ENCODE measurements at regions not wholly inside any gene's neighbourhood (a gene's known extent, or its start where the extent isn't known, plus 50 kb on each side); places are given as distances from the start of the nearest gene placed in this dataset.
A peak's percentile ranks its signal among the peaks of the same experiment; 100 is the strongest.

DNA sequence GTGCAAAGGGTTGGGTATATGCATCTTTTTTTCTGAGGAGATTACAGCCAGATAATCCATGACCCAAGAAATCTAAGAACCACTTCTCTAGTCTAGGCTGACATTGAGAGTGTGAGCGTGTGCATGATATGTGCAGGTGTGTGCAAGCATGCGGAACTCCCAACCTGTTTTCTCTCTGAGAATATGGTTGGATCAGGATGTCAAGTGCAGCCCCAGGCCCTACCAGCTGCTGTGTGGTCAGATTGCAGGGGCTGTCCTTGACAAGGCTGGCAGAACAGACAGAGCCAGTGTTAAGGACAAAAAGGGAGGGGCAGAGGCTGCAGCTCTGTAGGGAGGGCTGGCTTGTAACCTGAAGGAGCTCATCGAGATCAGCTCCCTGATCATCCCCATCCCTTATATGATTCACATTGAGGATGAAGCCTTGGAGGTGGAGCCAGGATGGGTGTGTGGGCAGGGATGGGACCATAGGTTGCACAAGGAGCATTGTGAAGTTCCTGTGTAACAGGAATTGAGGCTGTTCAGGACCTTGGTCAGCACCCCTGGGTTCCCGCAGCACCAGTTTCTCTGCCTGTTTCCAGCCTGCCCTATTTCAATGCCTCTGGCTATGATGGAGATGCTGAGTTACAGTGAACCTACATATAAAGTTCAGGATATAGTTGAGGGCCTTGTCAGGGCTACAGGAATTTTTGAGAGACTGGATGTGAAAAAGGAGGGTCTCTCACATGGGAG is 52.6 kb upstream of the ARAP3 start (continued):
- TF ChIP-seq, protein P1, sequence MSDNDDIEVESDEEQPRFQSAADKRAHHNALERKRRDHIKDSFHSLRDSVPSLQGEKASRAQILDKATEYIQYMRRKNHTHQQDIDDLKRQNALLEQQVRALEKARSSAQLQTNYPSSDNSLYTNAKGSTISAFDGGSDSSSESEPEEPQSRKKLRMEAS (IDR thresholded peaks at IDR 0.05), result no peak
- TF ChIP-seq HDAC2 (CRISPR knock-in tag; IDR thresholded peaks at IDR 0.05) (0 out of 2 replicates have a peak, but pooled peaks have one; percentile 19), SRSF1 (optimal IDR thresholded peaks at IDR 0.05; ENCODE audit: low read depth, low read length) (no peak), ZSCAN20 (CRISPR knock-in tag; IDR thresholded peaks at IDR 0.05; ENCODE audit: borderline replicate concordance) (no peak), MED13 (CRISPR knock-in tag; IDR thresholded peaks at IDR 0.05) (no peak), RBM39 (IDR thresholded peaks at IDR 0.05; ENCODE audit: low read depth, low read length, poor library complexity, severe bottlenecking) (no peak), NFIB (CRISPR knock-in tag; IDR thresholded peaks at IDR 0.05; ENCODE audit: borderline replicate concordance) (no peak), KDM4B (CRISPR knock-in tag; IDR thresholded peaks at IDR 0.05) (no peak), PITX1 (CRISPR knock-in tag; IDR thresholded peaks at IDR 0.05) (no peak), TAF1 (CRISPR knock-in tag; IDR thresholded peaks at IDR 0.05) (no peak), SAP130 (CRISPR knock-in tag; IDR thresholded peaks at IDR 0.05; ENCODE audit: low read depth) (no peak), SETDB1 (CRISPR knock-in tag; IDR thresholded peaks at IDR 0.05; ENCODE audit: borderline replicate concordance) (no peak), XBP1 (CRISPR knock-in tag; IDR thresholded peaks at IDR 0.05) (peak; percentile 52; the same call in 1 of the 2 replicates), KAT7 (CRISPR knock-in tag; IDR thresholded peaks at IDR 0.05; ENCODE audit: borderline replicate concordance) (no peak), NR2F2 (IDR thresholded peaks at IDR 0.05; ENCODE audit: borderline replicate concordance, low read depth) (no peak), ZHX2 (IDR thresholded peaks at IDR 0.05; ENCODE audit: low read depth) (no peak), ZHX2 (CRISPR knock-in tag; IDR thresholded peaks at IDR 0.05; ENCODE audit: borderline replicate concordance) (no peak), RXRA (CRISPR knock-in tag; IDR thresholded peaks at IDR 0.05) (no peak), ZNF615 (CRISPR knock-in tag; IDR thresholded peaks at IDR 0.05; ENCODE audit: borderline replicate concordance) (no peak), ZNF333 (CRISPR knock-in tag; IDR thresholded peaks at IDR 0.05; ENCODE audit: borderline replicate concordance) (no peak)
- TF ChIP-seq, protein P2, sequence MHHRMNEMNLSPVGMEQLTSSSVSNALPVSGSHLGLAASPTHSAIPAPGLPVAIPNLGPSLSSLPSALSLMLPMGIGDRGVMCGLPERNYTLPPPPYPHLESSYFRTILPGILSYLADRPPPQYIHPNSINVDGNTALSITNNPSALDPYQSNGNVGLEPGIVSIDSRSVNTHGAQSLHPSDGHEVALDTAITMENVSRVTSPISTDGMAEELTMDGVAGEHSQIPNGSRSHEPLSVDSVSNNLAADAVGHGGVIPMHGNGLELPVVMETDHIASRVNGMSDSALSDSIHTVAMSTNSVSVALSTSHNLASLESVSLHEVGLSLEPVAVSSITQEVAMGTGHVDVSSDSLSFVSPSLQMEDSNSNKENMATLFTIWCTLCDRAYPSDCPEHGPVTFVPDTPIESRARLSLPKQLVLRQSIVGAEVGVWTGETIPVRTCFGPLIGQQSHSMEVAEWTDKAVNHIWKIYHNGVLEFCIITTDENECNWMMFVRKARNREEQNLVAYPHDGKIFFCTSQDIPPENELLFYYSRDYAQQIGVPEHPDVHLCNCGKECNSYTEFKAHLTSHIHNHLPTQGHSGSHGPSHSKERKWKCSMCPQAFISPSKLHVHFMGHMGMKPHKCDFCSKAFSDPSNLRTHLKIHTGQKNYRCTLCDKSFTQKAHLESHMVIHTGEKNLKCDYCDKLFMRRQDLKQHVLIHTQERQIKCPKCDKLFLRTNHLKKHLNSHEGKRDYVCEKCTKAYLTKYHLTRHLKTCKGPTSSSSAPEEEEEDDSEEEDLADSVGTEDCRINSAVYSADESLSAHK (CRISPR knock-in tag; IDR thresholded peaks at IDR 0.05; ENCODE audit: borderline replicate concordance), result no peak
- TF ChIP-seq, protein P3, sequence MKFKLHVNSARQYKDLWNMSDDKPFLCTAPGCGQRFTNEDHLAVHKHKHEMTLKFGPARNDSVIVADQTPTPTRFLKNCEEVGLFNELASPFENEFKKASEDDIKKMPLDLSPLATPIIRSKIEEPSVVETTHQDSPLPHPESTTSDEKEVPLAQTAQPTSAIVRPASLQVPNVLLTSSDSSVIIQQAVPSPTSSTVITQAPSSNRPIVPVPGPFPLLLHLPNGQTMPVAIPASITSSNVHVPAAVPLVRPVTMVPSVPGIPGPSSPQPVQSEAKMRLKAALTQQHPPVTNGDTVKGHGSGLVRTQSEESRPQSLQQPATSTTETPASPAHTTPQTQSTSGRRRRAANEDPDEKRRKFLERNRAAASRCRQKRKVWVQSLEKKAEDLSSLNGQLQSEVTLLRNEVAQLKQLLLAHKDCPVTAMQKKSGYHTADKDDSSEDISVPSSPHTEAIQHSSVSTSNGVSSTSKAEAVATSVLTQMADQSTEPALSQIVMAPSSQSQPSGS (CRISPR knock-in tag; IDR thresholded peaks at IDR 0.05), result no peak

Measured in HepG2 (cell line).